GF-D8 (cell line): ENCODE measurements at regions not wholly inside any gene's neighbourhood (a gene's known extent, or its start where the extent isn't known, plus 50 kb on each side); places are given as distances from the start of the nearest gene placed in this dataset.

Experiments used
- DNase-seq: peaks from one replicate; lab custom pipeline; 2025; lab: John Stamatoyannopoulos, UW

- no peak for DNase-seq
Measured at GRCh38 chr5:165920655-165921054, 2370.8 kb upstream of the WWC1 start.

- DNase-seq = no peak
Measured at GRCh38 chr5:165928971-165929370, 2362.5 kb upstream of the WWC1 start.

- DNase-seq = no peak
Measured at GRCh38 chr5:165940541-165940940, 2350.9 kb upstream of the WWC1 start.

- no peak for DNase-seq
Measured at GRCh38 chr5:165956854-165957253, 2334.6 kb upstream of the WWC1 start.

DNA sequence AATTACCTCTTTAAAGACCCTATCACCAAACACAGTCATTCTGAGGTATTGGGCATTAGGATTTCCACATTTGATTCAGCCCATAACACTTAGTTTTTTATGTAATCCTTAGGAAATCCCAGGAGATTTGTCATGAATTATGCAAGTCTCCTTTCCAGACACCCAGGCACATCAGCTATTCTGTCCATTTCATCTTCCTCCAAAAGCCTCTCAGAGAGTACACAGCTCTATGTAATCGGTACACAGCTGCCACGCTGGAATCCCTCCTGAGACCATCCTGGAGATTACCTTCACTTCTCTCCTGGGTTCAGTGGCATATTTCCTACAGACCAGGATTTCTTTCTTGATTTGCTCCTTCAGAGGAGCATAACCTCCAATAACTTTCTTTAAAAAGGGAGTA lies 2309.8 kb upstream of the WWC1 start:
- no peak for DNase-seq

DNA sequence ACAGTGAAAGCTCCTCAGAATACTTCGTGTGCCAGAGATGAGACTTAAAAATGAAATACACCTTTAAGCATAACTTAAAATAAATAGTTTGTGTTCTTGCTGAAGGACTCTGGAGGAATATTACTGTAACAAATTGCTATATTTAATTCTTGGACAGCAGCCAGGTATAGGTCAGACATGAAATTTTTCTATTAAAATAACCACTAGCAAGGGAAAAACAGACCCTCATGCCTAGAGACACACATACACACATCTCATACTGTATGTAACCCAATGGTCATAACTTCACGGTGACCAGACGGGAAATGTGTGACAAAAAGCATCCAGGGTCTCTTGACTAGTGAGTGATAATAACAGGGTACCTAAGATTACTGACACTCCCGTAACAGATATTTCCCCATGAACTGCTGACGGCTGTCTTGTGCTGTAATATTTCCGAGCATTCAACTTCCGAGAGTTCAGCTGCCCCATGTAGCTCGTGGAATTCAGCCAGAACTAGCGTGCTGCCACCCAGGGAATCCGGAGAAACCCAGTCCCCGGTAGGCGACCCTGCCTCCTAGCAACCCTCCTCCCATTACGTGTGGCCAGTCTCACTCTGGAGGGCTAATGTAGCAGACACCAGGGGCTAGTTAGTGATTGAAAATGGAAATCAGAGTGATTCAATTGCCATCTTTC lies 2295.1 kb upstream of the WWC1 start:
- DNase-seq = no peak

GRCh38 chr5:165999693-166000320 lies 2291.6 kb upstream of the WWC1 start:
- DNase-seq = no peak

GRCh38 chr5:166004006-166004405 lies 2287.4 kb upstream of the WWC1 start:
- no peak for DNase-seq

GRCh38 chr5:166013415-166013814 lies 2278.0 kb upstream of the WWC1 start:
- DNase-seq = no peak

DNA sequence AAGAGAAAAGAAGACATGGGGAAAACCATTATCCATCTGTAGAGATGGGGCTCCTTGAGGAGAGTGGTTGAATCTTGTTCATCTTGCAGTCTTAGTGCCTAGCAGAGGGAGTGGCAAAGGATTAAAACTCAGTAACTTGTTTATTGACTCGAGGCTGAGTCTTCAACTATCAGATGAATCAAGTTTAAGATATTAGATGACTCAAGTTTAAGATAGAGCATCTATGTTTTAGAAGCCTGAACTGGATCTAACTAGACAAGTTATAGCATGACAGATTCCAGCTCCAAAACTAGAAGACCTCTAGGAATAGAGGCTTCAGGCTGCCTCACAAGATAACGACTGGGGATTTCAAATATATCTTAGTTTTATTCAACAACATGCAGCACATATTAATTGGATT lies 2277.2 kb upstream of the WWC1 start:
- no peak for DNase-seq

GRCh38 chr5:166018716-166019115 lies 2272.7 kb upstream of the WWC1 start:
- DNase-seq = no peak

- no peak for DNase-seq
Measured at GRCh38 chr5:166022065-166022464, 2269.4 kb upstream of the WWC1 start.

GRCh38 chr5:166024970-166025369 lies 2266.5 kb upstream of the WWC1 start:
- no peak for DNase-seq

GRCh38 chr5:166027582-166027981 lies 2263.9 kb upstream of the WWC1 start:
- no peak for DNase-seq

DNA sequence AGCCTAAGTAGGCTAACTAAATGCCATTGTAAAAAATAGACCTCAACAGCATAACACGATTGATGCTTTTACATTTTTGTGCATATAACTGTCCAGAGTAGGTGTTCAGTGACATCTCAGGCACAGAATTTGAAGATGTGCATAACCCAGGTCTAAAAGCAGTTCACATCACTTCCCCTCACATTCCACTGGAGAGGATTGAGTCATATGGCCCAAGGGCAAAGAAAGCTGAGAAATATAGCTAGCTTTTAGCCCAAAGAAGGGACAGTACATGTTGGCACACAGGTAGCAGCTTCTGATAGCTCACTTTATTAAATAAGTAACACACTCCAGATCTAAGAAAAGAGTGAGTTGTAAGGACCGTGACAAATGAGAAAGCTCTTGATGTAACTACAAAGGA lies 2259.5 kb upstream of the WWC1 start:
- DNase-seq = no peak

DNA sequence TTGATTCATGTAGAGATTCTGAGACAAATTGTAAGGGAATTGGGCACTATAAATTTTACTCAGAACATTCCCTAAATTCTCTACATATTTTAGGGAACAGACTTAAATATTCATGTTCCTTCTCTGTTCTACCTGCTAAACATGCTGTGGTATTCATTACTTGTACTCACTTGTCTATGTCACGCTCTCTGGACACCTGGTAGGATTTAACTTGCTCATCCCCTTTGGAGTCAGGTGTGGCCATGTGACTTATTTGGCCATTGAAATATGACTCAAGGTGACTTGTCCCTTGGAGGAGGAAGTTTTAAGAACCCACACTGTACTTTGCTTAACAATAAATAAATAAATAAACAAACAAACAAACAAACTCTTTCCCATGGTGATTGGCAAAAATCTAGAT lies 2258.8 kb upstream of the WWC1 start:
- no peak for DNase-seq

GRCh38 chr5:166045961-166046360 lies 2245.5 kb upstream of the WWC1 start:
- no peak for DNase-seq

- DNase-seq = no peak
Measured at GRCh38 chr5:166046956-166047355, 2244.5 kb upstream of the WWC1 start.

DNA sequence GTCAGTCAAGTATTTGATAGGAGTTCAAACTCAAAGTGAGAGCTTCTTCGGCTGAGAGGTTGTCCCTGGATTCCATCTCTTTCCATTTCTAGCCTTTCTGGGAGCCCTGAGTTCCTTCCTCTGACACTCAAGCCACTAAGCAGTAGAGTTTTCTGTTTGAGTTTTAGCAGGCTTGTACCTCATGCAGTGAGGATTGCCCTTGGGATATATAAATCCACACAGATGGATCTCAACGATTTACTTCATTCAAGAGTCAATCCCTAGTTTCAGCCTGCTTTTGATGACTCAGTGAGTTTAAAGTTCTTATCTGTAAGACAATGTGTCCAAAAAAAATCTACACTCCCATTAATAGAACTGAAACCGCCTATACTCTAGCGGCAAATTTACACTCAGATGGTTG lies 2240.9 kb upstream of the WWC1 start:
- no peak for DNase-seq

- no peak for DNase-seq
Measured at GRCh38 chr5:166058660-166059059, 2232.8 kb upstream of the WWC1 start.

GRCh38 chr5:166062094-166062493 lies 2229.4 kb upstream of the WWC1 start:
- DNase-seq = no peak

DNA sequence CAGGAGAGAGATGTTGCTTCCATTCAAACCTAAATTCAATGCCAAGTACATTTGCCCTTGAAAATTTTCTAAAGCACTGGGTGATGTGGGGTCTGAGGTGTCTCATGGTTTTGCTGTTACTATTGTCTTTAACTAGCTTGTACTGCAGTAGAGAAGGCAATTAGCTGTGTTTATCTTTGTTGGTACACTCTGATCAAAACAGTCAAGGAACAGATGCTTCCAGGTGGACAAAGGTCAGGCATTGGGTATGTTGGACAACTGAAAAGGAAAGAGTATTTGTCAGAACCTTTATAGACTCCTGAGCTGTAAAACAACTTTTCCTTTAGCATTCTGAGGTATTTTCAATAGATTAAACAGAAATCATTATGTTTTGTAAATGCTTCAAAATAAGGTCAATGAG lies 2228.7 kb upstream of the WWC1 start:
- no peak for DNase-seq

- no peak for DNase-seq
Measured at GRCh38 chr5:166063261-166063660, 2228.2 kb upstream of the WWC1 start.
